Activated T-cell treated with anti-CD3 and anti-CD28 coated beads for 4 hours (primary cell): ENCODE measurements at regions not wholly inside any gene's neighbourhood (a gene's known extent, or its start where the extent isn't known, plus 50 kb on each side); places are given as distances from the start of the nearest gene placed in this dataset.

Experiments
- DNase-seq: peaks from one replicate; pipeline ENCODE4 v3.0.0-alpha.2; 2020

DNA sequence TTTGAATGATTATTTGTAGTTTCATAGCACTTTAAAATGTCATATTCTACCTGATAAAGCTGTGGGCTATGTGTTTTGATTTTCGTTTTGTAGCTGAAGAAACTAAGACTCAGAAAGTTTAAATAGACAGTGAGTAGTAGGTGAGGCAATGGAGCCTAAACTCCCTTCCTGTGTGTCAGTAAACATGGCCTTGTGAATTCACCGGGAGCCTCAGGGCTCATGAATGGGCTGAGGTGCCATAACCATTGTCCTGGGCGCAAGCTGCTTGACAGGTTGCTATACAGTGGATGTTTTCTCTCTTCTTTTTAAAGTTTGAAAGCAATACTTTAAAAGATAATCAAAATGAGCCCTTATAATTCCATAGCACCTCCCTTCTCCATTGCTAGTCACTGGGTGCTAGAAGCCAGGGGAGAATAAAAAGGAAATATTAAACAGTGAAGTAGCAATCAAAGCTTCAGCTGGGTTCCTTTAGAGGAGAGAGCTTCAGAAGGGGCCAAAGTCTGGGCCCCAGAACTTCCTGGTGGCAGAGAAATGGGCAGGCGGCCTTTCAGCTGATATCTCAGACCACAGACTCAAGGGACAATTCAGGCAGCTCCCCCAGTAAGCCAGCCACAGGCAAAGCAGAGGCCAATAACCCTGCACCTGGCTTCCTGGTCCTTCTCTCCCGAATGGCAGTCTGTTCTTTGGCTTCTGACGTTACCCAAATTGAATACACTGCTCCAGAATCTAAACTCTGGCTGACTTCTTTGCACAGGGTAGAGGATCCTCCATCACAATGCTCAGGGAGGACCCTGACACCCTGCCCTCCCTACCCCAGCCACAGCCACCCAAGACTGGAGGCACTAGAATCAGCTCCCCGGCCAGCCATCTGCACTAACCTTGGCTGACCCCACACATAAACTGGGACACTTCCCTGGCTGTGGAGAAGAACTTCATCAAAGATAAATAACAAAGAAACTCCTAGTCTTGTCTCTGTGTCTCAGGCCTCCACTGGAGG is 51.8 kb upstream of the NPAS2 start:
- no peak for DNase-seq
